Rectal smooth muscle tissue (tissue), 1 donor: ENCODE measurements at regions not wholly inside any gene's neighbourhood (a gene's known extent, or its start where the extent isn't known, plus 50 kb on each side); places are given as distances from the start of the nearest gene placed in this dataset.
"Not testable (repeated sequence)": the region's sequence is repeated elsewhere in the genome, so short reads cannot be mapped to it uniquely, and the experiment has no call there.

Experiments
- H3K27ac ChIP-seq: one replicate; pipeline ENCODE4 v1.7.0; 2013; ENCODE audit warnings: low read depth, low read length, inconsistent platforms
- H3K27me3 ChIP-seq: one replicate; pipeline ENCODE4 v1.7.0; 2013; ENCODE audit warnings: low read length; ENCODE audit not compliant: control insufficient read depth, insufficient read depth
- H3K36me3 ChIP-seq: one replicate; pipeline ENCODE4 v1.7.0; 2013; ENCODE audit warnings: low read length; ENCODE audit not compliant: control insufficient read depth, insufficient read depth
- H3K4me1 ChIP-seq: one replicate; pipeline ENCODE4 v1.7.0; 2013; ENCODE audit warnings: low read length; ENCODE audit not compliant: control insufficient read depth, insufficient read depth
- H3K4me3 ChIP-seq: one replicate; pipeline ENCODE4 v1.7.0; 2013; ENCODE audit warnings: low read length
- H3K9ac ChIP-seq: one replicate; pipeline ENCODE4 v1.7.0; 2013; ENCODE audit warnings: low read length

- Histone ChIP-seq H3K27ac (no peak overlapping the region), H3K27me3 (no peaks in the 10 kb centered on the region), H3K4me1 (no peaks in the 10 kb centered on the region), H3K36me3 (no peaks in the 10 kb centered on the region), H3K4me3 (no peak overlapping the region), H3K9ac (no peak overlapping the region)
These were observed 144.0 kb downstream of the LEPR start for GRCh38 chr1:65564493-65564892.

GRCh38 chr1:65568285-65568684 is 147.8 kb downstream of the LEPR start:
- Histone ChIP-seq H3K27me3 (no peaks in the 10 kb centered on the region), H3K36me3 (no peaks in the 10 kb centered on the region), H3K4me1 (no peaks in the 10 kb centered on the region), H3K9ac (no peak overlapping the region), H3K4me3 (no peak overlapping the region), H3K27ac (no peak overlapping the region)

GRCh38 chr1:65572701-65573421 is 152.4 kb downstream of the LEPR start:
- H3K9ac ChIP-seq = no peak overlapping the region
- H3K27ac ChIP-seq = no peak overlapping the region
- no peaks in the 10 kb centered on the region for H3K4me1 ChIP-seq
- no peaks in the 10 kb centered on the region for H3K27me3 ChIP-seq
- H3K4me3 ChIP-seq = no peak overlapping the region
- no peaks in the 10 kb centered on the region for H3K36me3 ChIP-seq

- Histone ChIP-seq H3K36me3 (no peaks in the 10 kb centered on the region), H3K27me3 (no peaks in the 10 kb centered on the region), H3K9ac (no peak overlapping the region), H3K4me1 (no peaks in the 10 kb centered on the region), H3K27ac (no peak overlapping the region), H3K4me3 (no peak overlapping the region)
These were observed 156.8 kb downstream of the LEPR start for GRCh38 chr1:65577278-65577677.

- H3K4me3 ChIP-seq, H3K9ac ChIP-seq, H3K4me1 ChIP-seq, H3K36me3 ChIP-seq, H3K27ac ChIP-seq, H3K27me3 ChIP-seq: not testable (repeated sequence)
These were observed 157.5 kb downstream of the LEPR start for GRCh38 chr1:65577982-65578381.

- Histone ChIP-seq H3K9ac (no peak overlapping the region), H3K4me3 (no peak overlapping the region), H3K4me1 (no peaks in the 10 kb centered on the region), H3K27me3 (no peaks in the 10 kb centered on the region), H3K27ac (no peak overlapping the region), H3K36me3 (no peaks in the 10 kb centered on the region)
These were observed 160.7 kb downstream of the LEPR start for GRCh38 chr1:65581119-65581518.

- no peaks in the 10 kb centered on the region for H3K36me3 ChIP-seq
- H3K4me1 ChIP-seq = no peaks in the 10 kb centered on the region
- H3K4me3 ChIP-seq = no peak overlapping the region
- H3K27ac ChIP-seq = no peak overlapping the region
- H3K27me3 ChIP-seq = no peaks in the 10 kb centered on the region
- no peak overlapping the region for H3K9ac ChIP-seq
These were observed 163.9 kb downstream of the LEPR start for GRCh38 chr1:65584399-65584798.

GRCh38 chr1:65590279-65590678 is 169.8 kb downstream of the LEPR start:
- no peak overlapping the region for H3K4me3 ChIP-seq
- H3K4me1 ChIP-seq = no peaks in the 10 kb centered on the region
- no peak overlapping the region for H3K9ac ChIP-seq
- H3K36me3 ChIP-seq = no peaks in the 10 kb centered on the region
- H3K27ac ChIP-seq = no peak overlapping the region
- H3K27me3 ChIP-seq = no peaks in the 10 kb centered on the region

- H3K4me3 ChIP-seq = no peak overlapping the region
- H3K36me3 ChIP-seq = no peaks in the 10 kb centered on the region
- H3K27me3 ChIP-seq = no peaks in the 10 kb centered on the region
- no peaks in the 10 kb centered on the region for H3K4me1 ChIP-seq
- no peak overlapping the region for H3K27ac ChIP-seq
- H3K9ac ChIP-seq = no peak overlapping the region
These were observed 173.0 kb downstream of the LEPR start for GRCh38 chr1:65593516-65593915.

GRCh38 chr1:65595724-65596123 is 175.3 kb downstream of the LEPR start:
- H3K27ac ChIP-seq = no peak overlapping the region
- no peaks in the 10 kb centered on the region for H3K4me1 ChIP-seq
- H3K4me3 ChIP-seq = no peak overlapping the region
- no peaks in the 10 kb centered on the region for H3K27me3 ChIP-seq
- no peak overlapping the region for H3K9ac ChIP-seq
- H3K36me3 ChIP-seq = no peaks in the 10 kb centered on the region

GRCh38 chr1:65596768-65597167 is 176.3 kb downstream of the LEPR start:
- Histone ChIP-seq H3K27ac (no peak overlapping the region), H3K4me1 (no peaks in the 10 kb centered on the region), H3K27me3 (no peaks in the 10 kb centered on the region), H3K36me3 (no peaks in the 10 kb centered on the region), H3K9ac (no peak overlapping the region), H3K4me3 (no peak overlapping the region)

GRCh38 chr1:65605621-65606020 is 185.2 kb downstream of the LEPR start:
- Histone ChIP-seq H3K4me3 (no peak overlapping the region), H3K27me3 (no peaks in the 10 kb centered on the region), H3K4me1 (no peaks in the 10 kb centered on the region), H3K9ac (no peak overlapping the region), H3K36me3 (no peaks in the 10 kb centered on the region), H3K27ac (no peak overlapping the region)

- Histone ChIP-seq H3K27me3 (no peaks in the 10 kb centered on the region), H3K36me3 (no peaks in the 10 kb centered on the region), H3K9ac (no peak overlapping the region), H3K27ac (no peak overlapping the region), H3K4me3 (no peak overlapping the region), H3K4me1 (no peaks in the 10 kb centered on the region)
These were observed 186.0 kb downstream of the LEPR start for GRCh38 chr1:65606426-65606825.
